ENCODE measurements at regions not wholly inside any gene's neighbourhood (a gene's known extent, or its start where the extent isn't known, plus 50 kb on each side); places are given as distances from the start of the nearest gene placed in this dataset.
A peak's percentile ranks its signal among the peaks of the same experiment; 100 is the strongest.
"Not testable (repeated sequence)": the region's sequence is repeated elsewhere in the genome, so short reads cannot be mapped to it uniquely, and the experiment has no call there.

GRCh38 chr1:82782599-82782998 lies 981.9 kb downstream of the ADGRL2 start:
- 95 to 98% methylated on average over 2 of the region's 2 CpGs for WGBS, 2 donors
- TF ChIP-seq CTCF (IDR thresholded peaks at IDR 0.05), result no peak
- H3K27ac ChIP-seq, result no peak overlapping the region
- peaks cover 0 to 3% (median 0%) of the 10 kb centered on the region in 9 donors for H3K4me1 ChIP-seq
- H3K27me3 ChIP-seq, result no peaks in the 10 kb centered on the region
- no peaks in the 10 kb centered on the region for H3K9me3 ChIP-seq
- intact Hi-C loops (cut with DNase I), result no loop called here
- no peak for ATAC-seq
- no peaks in the 10 kb centered on the region for H3K36me3 ChIP-seq
- no peak for DNase-seq
- no peak overlapping the region for H3K4me3 ChIP-seq

GRCh38 chr1:82778612-82779011 lies 977.9 kb downstream of the ADGRL2 start:
- Histone ChIP-seq H3K36me3 (no peaks in the 10 kb centered on the region), H3K27me3 (no peaks in the 10 kb centered on the region), H3K9me3 (peaks cover 0 to 19% (median 0%) of the 10 kb centered on the region in 11 donors), H3K27ac (no peak overlapping the region), H3K4me3 (no peak overlapping the region), H3K4me1 (no peaks in the 10 kb centered on the region)
- WGBS, 2 donors, result 88 to 93% methylated on average over 4 of the region's 4 CpGs
- no peak for ATAC-seq
- intact Hi-C loops (cut with DNase I), result no loop called here
- peak in 1 of 9 donors; percentile 10 for TF ChIP-seq CTCF (IDR thresholded peaks at IDR 0.05)
- no peak for DNase-seq

- no peak overlapping the region for H3K4me3 ChIP-seq
- no peak for TF ChIP-seq CTCF (IDR thresholded peaks at IDR 0.05)
- no peak for ATAC-seq
- peaks cover 0 to 19% (median 0%) of the 10 kb centered on the region in 11 donors for H3K9me3 ChIP-seq
- DNase-seq, result no peak
- 91 to 96% methylated on average over 12 of the region's 12 CpGs for WGBS, 2 donors
- H3K27me3 ChIP-seq, result no peaks in the 10 kb centered on the region
- H3K4me1 ChIP-seq, result no peaks in the 10 kb centered on the region
- intact Hi-C loops (cut with DNase I), result no loop called here
- H3K27ac ChIP-seq, result no peak overlapping the region
- H3K36me3 ChIP-seq, result no peaks in the 10 kb centered on the region
These were observed 976.5 kb downstream of the ADGRL2 start for GRCh38 chr1:82777240-82777639.

GRCh38 chr1:82776730-82777129 lies 976.0 kb downstream of the ADGRL2 start:
- H3K4me1 ChIP-seq; H3K36me3 ChIP-seq; intact Hi-C loops (cut with DNase I): not testable (repeated sequence)

GRCh38 chr1:82775406-82776000 lies 974.8 kb downstream of the ADGRL2 start:
- Histone ChIP-seq H3K27ac (no peak overlapping the region), H3K9me3 (peaks cover 0 to 19% (median 0%) of the 10 kb centered on the region in 11 donors), H3K27me3 (no peaks in the 10 kb centered on the region), H3K36me3 (no peaks in the 10 kb centered on the region), H3K4me1 (no peaks in the 10 kb centered on the region), H3K4me3 (no peak overlapping the region)
- intact Hi-C loops (cut with DNase I), result no loop called here
- DNase-seq (peak in 1 of 2 donors; percentile 21), ATAC-seq (no peak)
- peak in 7 of 9 donors; percentile 32 to 55 (median 37) for TF ChIP-seq CTCF (IDR thresholded peaks at IDR 0.05)
- WGBS, 2 donors, result 85 to 88% methylated on average over 12 of the region's 12 CpGs

More at GRCh38 chr1:82776730-82777129, 976.0 kb downstream of the ADGRL2 start:
- H3K27ac ChIP-seq, H3K4me3 ChIP-seq, H3K27me3 ChIP-seq, ATAC-seq: not testable (repeated sequence)
- 98 to 99% methylated on average over 22 to 30 of the region's 30 CpGs for WGBS, 2 donors
- H3K9me3 ChIP-seq, result peaks cover 0 to 19% (median 0%) of the 10 kb centered on the region in 11 donors
- DNase-seq, result peak in 1 of 2 donors; percentile 4
